ENCODE measurements at regions not wholly inside any gene's neighbourhood (a gene's known extent, or its start where the extent isn't known, plus 50 kb on each side); places are given as distances from the start of the nearest gene placed in this dataset.
"Not testable (repeated sequence)": the region's sequence is repeated elsewhere in the genome, so short reads cannot be mapped to it uniquely, and the experiment has no call there.

DNA sequence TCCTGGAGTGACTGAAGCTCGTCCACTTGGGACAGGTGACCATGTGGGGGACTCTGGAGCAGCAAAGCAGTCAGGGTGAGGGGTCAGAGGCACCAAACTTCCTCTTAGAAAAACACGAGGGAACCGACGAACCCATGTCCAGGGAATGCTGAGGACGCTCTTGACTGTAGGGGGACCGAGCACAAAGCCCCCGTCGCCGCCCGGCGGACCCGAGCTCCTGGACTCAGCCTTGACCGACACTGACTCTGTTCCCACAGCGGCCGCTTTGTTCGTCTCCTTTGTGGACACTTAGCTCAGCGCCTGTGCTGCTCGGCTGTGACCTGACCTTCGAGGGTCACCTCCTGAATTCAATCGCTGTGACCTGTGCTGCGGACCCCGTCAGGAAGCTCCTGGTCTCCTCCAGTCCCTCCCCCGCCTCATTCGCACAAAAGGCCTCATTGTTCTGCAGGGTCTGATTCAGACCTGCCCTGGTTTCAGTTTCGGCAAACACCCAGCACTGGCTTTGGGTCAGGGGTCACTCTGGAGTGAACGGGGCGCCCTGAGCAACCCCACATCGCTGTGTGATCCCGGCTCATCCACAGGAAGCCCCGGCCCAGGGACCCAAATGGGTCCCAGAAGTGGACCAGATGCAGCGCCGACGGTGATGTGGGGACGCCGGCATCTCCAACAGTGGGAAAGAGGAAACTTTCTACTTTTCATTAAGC, 454.8 kb downstream of the PREX1 start:
- TF ChIP-seq POLR2A (IDR thresholded peaks at IDR 0.05): not testable (repeated sequence)
- TF ChIP-seq, protein P1, sequence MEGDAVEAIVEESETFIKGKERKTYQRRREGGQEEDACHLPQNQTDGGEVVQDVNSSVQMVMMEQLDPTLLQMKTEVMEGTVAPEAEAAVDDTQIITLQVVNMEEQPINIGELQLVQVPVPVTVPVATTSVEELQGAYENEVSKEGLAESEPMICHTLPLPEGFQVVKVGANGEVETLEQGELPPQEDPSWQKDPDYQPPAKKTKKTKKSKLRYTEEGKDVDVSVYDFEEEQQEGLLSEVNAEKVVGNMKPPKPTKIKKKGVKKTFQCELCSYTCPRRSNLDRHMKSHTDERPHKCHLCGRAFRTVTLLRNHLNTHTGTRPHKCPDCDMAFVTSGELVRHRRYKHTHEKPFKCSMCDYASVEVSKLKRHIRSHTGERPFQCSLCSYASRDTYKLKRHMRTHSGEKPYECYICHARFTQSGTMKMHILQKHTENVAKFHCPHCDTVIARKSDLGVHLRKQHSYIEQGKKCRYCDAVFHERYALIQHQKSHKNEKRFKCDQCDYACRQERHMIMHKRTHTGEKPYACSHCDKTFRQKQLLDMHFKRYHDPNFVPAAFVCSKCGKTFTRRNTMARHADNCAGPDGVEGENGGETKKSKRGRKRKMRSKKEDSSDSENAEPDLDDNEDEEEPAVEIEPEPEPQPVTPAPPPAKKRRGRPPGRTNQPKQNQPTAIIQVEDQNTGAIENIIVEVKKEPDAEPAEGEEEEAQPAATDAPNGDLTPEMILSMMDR (IDR thresholded peaks at IDR 0.05): not testable (repeated sequence)
